Ishikawa (cell line): ENCODE measurements at regions not wholly inside any gene's neighbourhood (a gene's known extent, or its start where the extent isn't known, plus 50 kb on each side); places are given as distances from the start of the nearest gene placed in this dataset.

ENCODE experiments used
- CEBPB ChIP-seq: IDR thresholded peaks from 2 replicates; pipeline ENCODE4 v1.6.1; 2012
- CREB1 ChIP-seq: IDR thresholded peaks from 2 replicates; pipeline ENCODE4 v1.6.1; 2012; ENCODE audit warnings: low read depth
- EGR1 ChIP-seq: IDR thresholded peaks from 2 replicates; pipeline ENCODE4 v1.6.1; 2012
- EP300 ChIP-seq: IDR thresholded peaks from 2 replicates; pipeline ENCODE4 v1.6.1; 2012; ENCODE audit warnings: borderline replicate concordance
- FOXM1 ChIP-seq: IDR thresholded peaks from 2 replicates; pipeline ENCODE4 v1.6.1; 2012; ENCODE audit warnings: low read depth, borderline replicate concordance
- MAX ChIP-seq: IDR thresholded peaks from 2 replicates; pipeline ENCODE4 v1.6.1; 2012
- NFIC ChIP-seq: IDR thresholded peaks from 2 replicates; pipeline ENCODE4 v1.6.1; 2012
- RAD21 ChIP-seq: IDR thresholded peaks from 2 replicates; pipeline ENCODE4 v1.6.1; 2012; ENCODE audit warnings: low read depth
- REST ChIP-seq: IDR thresholded peaks from 2 replicates; pipeline ENCODE4 v1.6.1; 2012; ENCODE audit warnings: low read depth, mild to moderate bottlenecking
- TAF1 ChIP-seq: IDR thresholded peaks from 2 replicates; pipeline ENCODE4 v1.6.1; 2012; ENCODE audit warnings: low read depth, mild to moderate bottlenecking
- TCF12 ChIP-seq: IDR thresholded peaks from 2 replicates; pipeline ENCODE4 v1.6.1; 2012; ENCODE audit warnings: low read depth
- TEAD4 ChIP-seq: IDR thresholded peaks from 2 replicates; pipeline ENCODE4 v1.6.1; 2012
- USF1 ChIP-seq: IDR thresholded peaks from 2 replicates; pipeline ENCODE4 v1.6.1; 2012
- YY1 ChIP-seq: IDR thresholded peaks from 2 replicates; pipeline ENCODE4 v1.6.1; 2012; ENCODE audit warnings: low read depth
- ZBTB7A ChIP-seq: IDR thresholded peaks from 2 replicates; pipeline ENCODE4 v1.6.1; 2012; ENCODE audit warnings: low read depth

- TF ChIP-seq EP300 (no peak), TAF1 (no peak), USF1 (no peak), TCF12 (no peak), EGR1 (no peak), FOXM1 (no peak), RAD21 (no peak), TEAD4 (no peak), MAX (no peak), CEBPB (no peak), REST (no peak), ZBTB7A (no peak), CREB1 (no peak), NFIC (no peak), YY1 (no peak)
These were observed 670.3 kb upstream of the ZWINT start for GRCh38 chr10:57031346-57031745.

- TF ChIP-seq FOXM1 = no peak
- TF ChIP-seq EGR1 = no peak
- no peak for TF ChIP-seq YY1
- no peak for TF ChIP-seq USF1
- no peak for TF ChIP-seq MAX
These were observed 665.2 kb upstream of the ZWINT start for GRCh38 chr10:57026307-57026706.

- TF ChIP-seq NFIC (no peak), TCF12 (no peak), TAF1 (no peak), EGR1 (no peak), EP300 (no peak), MAX (no peak), USF1 (no peak), ZBTB7A (no peak), FOXM1 (no peak), REST (no peak), RAD21 (no peak), CEBPB (no peak), YY1 (no peak), CREB1 (no peak)
These were observed 662.6 kb upstream of the ZWINT start for GRCh38 chr10:57023626-57024025.

- TF ChIP-seq ZBTB7A = no peak
These were observed 657.4 kb upstream of the ZWINT start for GRCh38 chr10:57018452-57018851.

- TF ChIP-seq CEBPB (no peak), REST (no peak), FOXM1 (no peak), USF1 (no peak), EP300 (no peak), RAD21 (no peak), MAX (no peak)
These were observed 656.4 kb upstream of the ZWINT start for GRCh38 chr10:57017356-57018037.
